ENCODE measurements at regions not wholly inside any gene's neighbourhood (a gene's known extent, or its start where the extent isn't known, plus 50 kb on each side); places are given as distances from the start of the nearest gene placed in this dataset.

DNA sequence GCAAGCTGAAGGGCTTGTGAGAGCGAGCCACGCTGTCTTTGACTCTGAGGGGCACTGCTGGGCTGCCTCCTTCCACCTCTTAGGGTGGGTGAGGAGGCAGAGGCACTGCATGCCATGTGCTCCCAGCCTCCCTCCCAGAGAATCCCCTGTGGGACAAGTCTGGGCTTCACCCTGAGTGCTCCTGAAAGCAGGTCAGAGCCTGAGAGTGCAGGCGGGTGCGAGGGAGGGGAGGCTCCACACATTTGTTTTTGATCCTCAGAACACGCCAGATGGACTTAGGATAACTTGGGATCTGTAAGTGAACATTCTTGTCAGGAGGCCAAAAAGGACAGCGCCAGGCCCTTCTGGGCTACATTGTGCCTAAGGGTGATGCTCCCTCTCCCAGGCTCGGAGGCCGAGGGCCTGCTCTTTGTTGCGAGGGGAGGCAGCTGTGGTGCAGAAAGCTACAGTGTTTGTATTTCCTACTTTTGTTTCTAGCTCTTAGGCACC is 155.4 kb downstream of the TMX1 start:
- Histone ChIP-seq H3K4me1 (peaks cover 32 to 61% (median 54%) of the 10 kb centered on the region in 4 donors), H3K27ac (replicated peaks in 1 of 4) (peak overlapping the region; percentile 70 to 80 (median 78)), H3K4me3 (no peak overlapping the region), H3K27me3 (no peaks in the 10 kb centered on the region), H3K9me3 (no peaks in the 10 kb centered on the region), H3K36me3 (no peaks in the 10 kb centered on the region)
- intact Hi-C loops (cut with DNase I): no loop called here
- no peak for DNase-seq (ENCODE audit: extremely low spot score)
- WGBS: 44% methylated on average over 7 of the region's 9 CpGs
- peak in 1 of 2 donors; percentile 22 for TF ChIP-seq POLR2AphosphoS5 (IDR thresholded peaks at IDR 0.05)
- TF ChIP-seq, protein P1, sequence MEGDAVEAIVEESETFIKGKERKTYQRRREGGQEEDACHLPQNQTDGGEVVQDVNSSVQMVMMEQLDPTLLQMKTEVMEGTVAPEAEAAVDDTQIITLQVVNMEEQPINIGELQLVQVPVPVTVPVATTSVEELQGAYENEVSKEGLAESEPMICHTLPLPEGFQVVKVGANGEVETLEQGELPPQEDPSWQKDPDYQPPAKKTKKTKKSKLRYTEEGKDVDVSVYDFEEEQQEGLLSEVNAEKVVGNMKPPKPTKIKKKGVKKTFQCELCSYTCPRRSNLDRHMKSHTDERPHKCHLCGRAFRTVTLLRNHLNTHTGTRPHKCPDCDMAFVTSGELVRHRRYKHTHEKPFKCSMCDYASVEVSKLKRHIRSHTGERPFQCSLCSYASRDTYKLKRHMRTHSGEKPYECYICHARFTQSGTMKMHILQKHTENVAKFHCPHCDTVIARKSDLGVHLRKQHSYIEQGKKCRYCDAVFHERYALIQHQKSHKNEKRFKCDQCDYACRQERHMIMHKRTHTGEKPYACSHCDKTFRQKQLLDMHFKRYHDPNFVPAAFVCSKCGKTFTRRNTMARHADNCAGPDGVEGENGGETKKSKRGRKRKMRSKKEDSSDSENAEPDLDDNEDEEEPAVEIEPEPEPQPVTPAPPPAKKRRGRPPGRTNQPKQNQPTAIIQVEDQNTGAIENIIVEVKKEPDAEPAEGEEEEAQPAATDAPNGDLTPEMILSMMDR (IDR thresholded peaks at IDR 0.05): no peak

DNA sequence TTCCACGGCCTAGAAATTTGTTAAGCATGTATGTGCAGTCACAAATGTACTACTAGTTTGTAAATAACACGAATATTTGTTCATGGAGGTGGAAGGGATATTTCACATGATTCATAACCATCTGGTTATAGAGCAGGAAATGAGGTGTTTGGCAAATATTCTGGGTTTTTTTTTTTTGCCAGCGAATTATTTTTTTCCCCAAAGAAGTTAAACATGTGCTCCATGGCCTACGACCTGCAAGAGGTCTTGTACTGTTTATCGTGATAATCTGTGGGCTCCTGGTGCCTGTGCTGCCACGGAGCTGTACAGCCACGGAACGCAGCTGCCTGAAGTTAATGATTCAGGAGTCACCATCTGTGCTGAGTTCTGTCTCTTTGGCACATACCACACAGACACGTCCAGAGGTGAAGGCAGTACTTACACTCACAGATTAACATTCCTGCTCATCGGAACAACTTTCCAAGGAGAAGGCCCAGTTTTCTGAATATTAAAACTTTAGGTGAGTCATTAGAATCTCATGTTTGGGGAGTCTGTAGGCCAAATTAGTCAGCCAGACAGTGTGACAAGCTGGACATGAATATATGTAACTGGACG is 156.3 kb downstream of the TMX1 start:
- no peaks in the 10 kb centered on the region for H3K27me3 ChIP-seq
- TF ChIP-seq, protein P1 (IDR thresholded peaks at IDR 0.05): no peak
- TF ChIP-seq POLR2AphosphoS5 (IDR thresholded peaks at IDR 0.05): peak; percentile 52 to 54
- peak overlapping the region; percentile 70 to 80 (median 78) for H3K27ac ChIP-seq (replicated peaks in 1 of 4)
- no peak for DNase-seq (ENCODE audit: extremely low spot score)
- peaks cover 33 to 70% (median 63%) of the 10 kb centered on the region in 4 donors for H3K4me1 ChIP-seq
- no peaks in the 10 kb centered on the region for H3K36me3 ChIP-seq
- H3K4me3 ChIP-seq: no peak overlapping the region
- no peaks in the 10 kb centered on the region for H3K9me3 ChIP-seq
- WGBS: 45% methylated on average over 11 of the region's 11 CpGs
- intact Hi-C loops (cut with DNase I): no loop called here

DNA sequence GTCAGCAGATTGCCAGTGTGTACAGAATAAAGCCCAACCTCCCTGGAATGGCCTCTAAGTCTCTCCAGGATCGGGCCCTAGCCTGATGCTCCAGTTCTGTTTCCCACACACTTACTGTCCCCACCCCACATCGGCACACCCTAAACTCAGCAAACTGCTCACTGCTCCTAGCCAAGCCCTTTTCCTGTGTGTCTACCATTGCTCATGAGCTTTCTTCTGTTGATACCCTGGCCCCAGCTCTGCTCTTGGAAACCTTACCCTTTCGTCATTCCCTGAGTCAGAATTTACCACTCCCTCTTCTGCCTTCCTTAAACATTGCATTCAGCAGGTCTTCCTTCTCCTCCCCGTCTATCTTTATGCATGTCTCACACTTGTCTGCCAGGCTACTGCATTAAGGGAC is 158.9 kb downstream of the TMX1 start:
- no peak for TF ChIP-seq EP300 (IDR thresholded peaks at IDR 0.05)
- peak in 1 of 2 donors; percentile 18 for TF ChIP-seq POLR2AphosphoS5 (IDR thresholded peaks at IDR 0.05)
- TF ChIP-seq POLR2A (IDR thresholded peaks at IDR 0.05; ENCODE audit: low read depth): no peak
- TF ChIP-seq, protein P1 (IDR thresholded peaks at IDR 0.05): no peak
- no peak for DNase-seq (ENCODE audit: extremely low spot score)
- intact Hi-C loops (cut with DNase I): no loop called here
- no peaks in the 10 kb centered on the region for H3K9me3 ChIP-seq
- H3K27me3 ChIP-seq: no peaks in the 10 kb centered on the region
- H3K36me3 ChIP-seq: no peaks in the 10 kb centered on the region
- peaks cover 37 to 61% (median 56%) of the 10 kb centered on the region in 4 donors for H3K4me1 ChIP-seq
- H3K27ac ChIP-seq (replicated peaks in 1 of 4): peak overlapping the region in 2 of 4 donors; percentile 5 to 8
- no peak overlapping the region for H3K4me3 ChIP-seq
- WGBS: 66% methylated on average over 4 of the region's 4 CpGs

DNA sequence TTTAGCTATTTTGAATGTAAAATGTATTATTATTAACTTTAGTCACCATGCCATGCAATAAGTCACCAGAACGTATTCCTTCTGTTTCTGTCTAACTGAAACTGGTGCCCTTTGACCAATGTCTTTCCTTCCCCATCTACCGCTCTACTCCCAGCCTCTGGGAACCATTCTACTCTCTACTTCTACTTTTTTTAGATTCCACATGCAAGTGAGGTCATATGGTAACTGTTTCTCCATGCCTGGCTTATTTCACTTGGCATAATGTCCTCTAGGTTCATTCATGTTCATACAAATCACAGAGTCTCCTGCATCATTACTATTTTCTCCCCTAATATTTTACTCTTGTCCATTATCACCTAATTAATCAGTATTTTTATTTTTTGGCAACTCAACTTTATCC is 160.1 kb downstream of the TMX1 start:
- Histone ChIP-seq H3K4me1 (peaks cover 24 to 48% (median 44%) of the 10 kb centered on the region in 4 donors), H3K4me3 (no peak overlapping the region), H3K27ac (replicated peaks in 1 of 4) (peak overlapping the region in 2 of 4 donors; percentile 73 to 79), H3K36me3 (no peaks in the 10 kb centered on the region), H3K27me3 (no peaks in the 10 kb centered on the region), H3K9me3 (no peaks in the 10 kb centered on the region)
- 75% methylated on average over 2 of the region's 2 CpGs for WGBS
- no peak for DNase-seq (ENCODE audit: extremely low spot score)
- TF ChIP-seq POLR2AphosphoS5 (IDR thresholded peaks at IDR 0.05) (no peak), EP300 (IDR thresholded peaks at IDR 0.05) (no peak), POLR2A (IDR thresholded peaks at IDR 0.05; ENCODE audit: low read depth) (no peak)
- TF ChIP-seq, protein P1 (IDR thresholded peaks at IDR 0.05): no peak
- intact Hi-C loops (cut with DNase I): no loop called here

DNA sequence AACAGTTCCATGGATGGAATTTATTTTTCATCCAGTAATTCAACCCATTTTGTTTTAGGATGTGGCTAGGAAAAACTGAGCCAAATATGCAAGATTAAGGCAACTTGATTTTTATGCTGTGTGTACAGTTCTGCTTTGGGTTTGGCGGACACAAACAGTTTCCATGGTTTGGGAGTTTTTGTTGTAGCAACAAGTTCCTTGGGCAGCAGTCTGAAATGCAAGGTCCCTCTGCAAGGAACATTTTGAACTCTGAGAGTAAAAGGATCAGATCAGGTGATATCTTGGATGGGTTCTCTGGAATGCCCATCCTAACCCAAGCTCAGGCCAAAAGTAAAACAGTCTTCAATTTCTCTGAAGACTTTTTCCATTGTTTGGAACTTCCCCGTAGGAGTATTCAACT is 161.2 kb downstream of the TMX1 start:
- WGBS: 59% methylated on average over 2 of the region's 2 CpGs
- Histone ChIP-seq H3K27me3 (no peaks in the 10 kb centered on the region), H3K27ac (replicated peaks in 1 of 4) (peak overlapping the region; percentile 56 to 79 (median 72)), H3K9me3 (no peaks in the 10 kb centered on the region), H3K4me3 (no peak overlapping the region), H3K4me1 (peaks cover 13 to 37% (median 33%) of the 10 kb centered on the region in 4 donors), H3K36me3 (no peaks in the 10 kb centered on the region)
- intact Hi-C loops (cut with DNase I): no loop called here
- no peak for DNase-seq (ENCODE audit: extremely low spot score)
- TF ChIP-seq POLR2A (IDR thresholded peaks at IDR 0.05; ENCODE audit: low read depth) (no peak), POLR2AphosphoS5 (IDR thresholded peaks at IDR 0.05) (peak; percentile 36 to 48)

Measured in esophagus muscularis mucosa (tissue), 4 donors.